Endothelial cell of umbilical vein (primary cell): ENCODE measurements at regions not wholly inside any gene's neighbourhood (a gene's known extent, or its start where the extent isn't known, plus 50 kb on each side); places are given as distances from the start of the nearest gene placed in this dataset.

Source experiments
- BruUV-seq: library from RNA; stranded (reverse); fragments of 400-500 nt; replicated peaks from 2 replicates; lab custom pipeline; 2021; lab: Mats Ljungman, UMichigan
- CTCF ChIA-PET: fragments of 300-600, 350-600 bp; sonication (Branson Sonifier 250); formaldehyde crosslinking; loops from one replicate; lab custom pipeline; 2021; ENCODE audit warnings: antibody characterized with exemption, inconsistent platforms; lab: Charles Lee
- POLR2A ChIA-PET: fragments of 300-600, 350-600 bp; sonication (Branson Sonifier 250); formaldehyde crosslinking; loops from one replicate; lab custom pipeline; 2021; ENCODE audit warnings: antibody characterized with exemption, inconsistent platforms; lab: Charles Lee
- DNase-seq: peaks from one replicate; pipeline ENCODE4 v3.0.0-alpha.2; 2011; ENCODE audit warnings: low read depth, low spot score
- FAIRE-seq: peaks from 2 replicates; lab custom pipeline; 2011; peaks lifted over from hg19 to GRCh38; lab: Jason Lieb, UNC
- H2AFZ ChIP-seq: 2 replicates; pipeline ENCODE4 v1.6.0; 2012; ENCODE audit warnings: low read depth, low read length, control low read depth, inconsistent platforms
- H3K27ac ChIP-seq: 2 replicates; pipeline ENCODE4 v1.5.1; 2011; ENCODE audit warnings: low read depth, mild to moderate bottlenecking, control low read depth, low read length, moderate library complexity; ENCODE audit not compliant: insufficient read depth
- H3K27me3 ChIP-seq, 2 experiments: 2 replicates each; pipeline versions ENCODE4 v1.6.0 to v1.6.1; 2011; ENCODE audit warnings: low read length in 2 of 2, mixed read lengths in 1 of 2; ENCODE audit not compliant: control insufficient read depth in 2 of 2, insufficient read depth in 2 of 2
- H3K36me3 ChIP-seq, 2 experiments: 2 replicates in 1 of 2; 3 replicates in 1 of 2; pipeline ENCODE4 v1.5.1; 2011; ENCODE audit warnings: low read length in 2 of 2, mild to moderate bottlenecking in 1 of 2, moderate library complexity in 1 of 2; ENCODE audit not compliant: control insufficient read depth in 2 of 2, insufficient read depth in 2 of 2; ENCODE audit errors: extremely low read depth in 1 of 2
- H3K4me1 ChIP-seq: 3 replicates; pipeline ENCODE4 v1.5.1; 2011; ENCODE audit warnings: mild to moderate bottlenecking, low read length; ENCODE audit not compliant: control insufficient read depth, insufficient read depth; ENCODE audit errors: extremely low read depth
- H3K4me2 ChIP-seq: 2 replicates; pipeline ENCODE4 v1.6.1; 2011; ENCODE audit warnings: low read length, control low read depth, mixed read lengths; ENCODE audit not compliant: insufficient read depth
- H3K4me3 ChIP-seq, 3 experiments: fragments of 200-600 bp in 1 of 3; sonication (generic), shearing (Covaris generic) in 1 of 3; replicated peaks in 1 of 3; 2 replicates each; pipeline ENCODE4 v1.5.1; 2011 to 2016; ENCODE audit warnings: control low read depth in 3 of 3, low read length in 3 of 3, mild to moderate bottlenecking in 2 of 3, inconsistent platforms in 1 of 3, low read depth in 1 of 3, moderate library complexity in 1 of 3; ENCODE audit not compliant: insufficient read depth in 1 of 3
- H3K79me2 ChIP-seq: 2 replicates; pipeline ENCODE4 v1.6.0; 2012; ENCODE audit warnings: low read length, inconsistent platforms; ENCODE audit not compliant: control insufficient read depth, insufficient read depth
- H3K9ac ChIP-seq: replicated peaks from 2 replicates; pipeline ENCODE3; 2011; ENCODE audit warnings: low read length, control low read depth; ENCODE audit not compliant: insufficient read depth; ENCODE audit errors: extremely low read depth
- H3K9me1 ChIP-seq: replicated peaks from 3 replicates; pipeline ENCODE4 v1.6.0; 2011; ENCODE audit warnings: mild to moderate bottlenecking, low read length; ENCODE audit not compliant: control insufficient read depth, insufficient read depth; ENCODE audit errors: extremely low read depth
- H3K9me3 ChIP-seq: replicated peaks from 2 replicates; pipeline ENCODE4 v1.5.1; 2012; ENCODE audit warnings: low read length, inconsistent platforms; ENCODE audit not compliant: control insufficient read depth, insufficient read depth
- H4K20me1 ChIP-seq: replicated peaks from 2 replicates; pipeline ENCODE3; 2011; ENCODE audit warnings: mild to moderate bottlenecking, low read length; ENCODE audit not compliant: control insufficient read depth, insufficient read depth; ENCODE audit errors: extremely low read depth
- EZH2 ChIP-seq: IDR thresholded peaks from 2 replicates; pipeline ENCODE4 v1.6.1; 2012; ENCODE audit warnings: borderline replicate concordance, low read depth, mild to moderate bottlenecking, moderate library complexity, low read length, inconsistent platforms; ENCODE audit not compliant: severe bottlenecking
- FOS ChIP-seq: IDR thresholded peaks from 2 replicates; pipeline ENCODE4 v1.6.1; 2011; ENCODE audit warnings: mild to moderate bottlenecking, low read length, moderate library complexity, borderline replicate concordance; ENCODE audit not compliant: insufficient read depth
- GATA2 ChIP-seq: IDR thresholded peaks from 2 replicates; pipeline ENCODE4 v1.7.0; 2011; ENCODE audit warnings: low read depth, mild to moderate bottlenecking, moderate library complexity, mixed read lengths, low read length; ENCODE audit not compliant: insufficient read length, insufficient read depth
- JUN ChIP-seq: IDR thresholded peaks from 2 replicates; pipeline ENCODE4 v1.6.1; 2011; ENCODE audit warnings: borderline replicate concordance, low read depth; ENCODE audit not compliant: insufficient read length, insufficient read depth
- MYC ChIP-seq: IDR thresholded peaks from one replicate; pipeline ENCODE4 v1.6.1; 2011; ENCODE audit warnings: mild to moderate bottlenecking, low read depth, low read length
- POLR2A ChIP-seq: IDR thresholded peaks from 2 replicates; pipeline ENCODE4 v1.6.1; 2012; ENCODE audit warnings: low read depth, mild to moderate bottlenecking, control low read depth, low read length
- POLR2AphosphoS5 ChIP-seq: IDR thresholded peaks from 2 replicates; pipeline ENCODE4 v1.6.1; 2012; ENCODE audit warnings: low read depth, mild to moderate bottlenecking, control low read depth, low read length, moderate library complexity; ENCODE audit not compliant: insufficient read depth
- dilution Hi-C: fragments of 300-500 bp; cut with MboI; formaldehyde crosslinking; loops from one replicate; pipeline ENCODE4 v1.15.0; 2019; ENCODE audit warnings: low sequenced_read_pairs; ENCODE audit not compliant: extremely low pct_ligation_motif_present
- intact Hi-C: fragments of 100-400 bp; cut with micrococcal nuclease; formaldehyde crosslinking; loops from one replicate; pipeline ENCODE4 v1.10.0; 2022
- TF ChIP-seq, protein P1 (sequence below): IDR thresholded peaks from 2 replicates; pipeline ENCODE4 v1.6.1; 2011; ENCODE audit not compliant: insufficient read depth, insufficient read length
- TF ChIP-seq, protein P2 (sequence below), 2 donors: IDR thresholded peaks; 1 replicate in 1 of 2; 2 replicates in 1 of 2; pipeline ENCODE4 v1.5.1; 2011; ENCODE audit warnings: low read length in 2 of 2, mild to moderate bottlenecking in 2 of 2, moderate library complexity in 2 of 2, control low read depth in 1 of 2, inconsistent platforms in 1 of 2, low read depth in 1 of 2; ENCODE audit not compliant: insufficient read depth in 1 of 2; ENCODE audit errors: extremely low read depth in 1 of 2

DNA sequence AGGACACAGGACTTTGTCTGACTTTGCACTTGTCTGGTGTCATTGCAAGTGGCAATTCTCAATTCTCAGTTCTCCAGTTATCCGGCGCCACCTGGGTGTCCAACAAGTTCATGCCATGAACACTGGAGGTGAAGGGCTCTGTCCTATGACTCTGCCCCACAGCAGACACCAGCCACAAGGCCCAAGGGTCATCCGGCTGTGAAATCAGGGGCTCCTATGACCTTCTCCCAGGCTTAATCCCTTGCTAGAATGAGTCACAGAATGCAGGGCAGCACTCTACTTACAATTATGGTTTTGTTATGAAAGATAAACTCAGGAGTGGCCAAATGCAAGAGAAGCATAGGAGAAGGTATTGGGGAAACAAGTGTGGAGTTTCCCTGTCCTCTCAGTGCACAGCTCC, 392.0 kb downstream of the GADD45G start:
- Histone ChIP-seq H3K4me3 (no peak overlapping the region), H3K79me2 (no peaks in the 10 kb centered on the region), H3K27ac (no peak overlapping the region), H3K27me3 (no peaks in the 10 kb centered on the region), H3K9me1 (no peaks in the 10 kb centered on the region), H3K4me1 (no peaks in the 10 kb centered on the region), H4K20me1 (no peaks in the 10 kb centered on the region), H2AFZ (no peak overlapping the region), H3K9me3 (no peaks in the 10 kb centered on the region), H3K36me3 (no peaks in the 10 kb centered on the region), H3K4me2 (no peak overlapping the region), H3K9ac (no peak overlapping the region)
- CTCF ChIA-PET: no interaction called here
- DNase-seq (no peak), FAIRE-seq (no peak)
- dilution Hi-C loops: no loop called here
- POLR2A ChIA-PET: no interaction called here
- intact Hi-C loops: loop anchor here (1.0 kb wide), 1 partner anchor 393 kb away; no protein-coding TSS in a partner anchor
- TF ChIP-seq MYC (no peak), FOS (no peak), JUN (no peak), POLR2AphosphoS5 (no peak), GATA2 (no peak), POLR2A (no peak), EZH2 (no peak)
- TF ChIP-seq, protein P1, sequence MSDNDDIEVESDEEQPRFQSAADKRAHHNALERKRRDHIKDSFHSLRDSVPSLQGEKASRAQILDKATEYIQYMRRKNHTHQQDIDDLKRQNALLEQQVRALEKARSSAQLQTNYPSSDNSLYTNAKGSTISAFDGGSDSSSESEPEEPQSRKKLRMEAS: no peak
- TF ChIP-seq, protein P2, sequence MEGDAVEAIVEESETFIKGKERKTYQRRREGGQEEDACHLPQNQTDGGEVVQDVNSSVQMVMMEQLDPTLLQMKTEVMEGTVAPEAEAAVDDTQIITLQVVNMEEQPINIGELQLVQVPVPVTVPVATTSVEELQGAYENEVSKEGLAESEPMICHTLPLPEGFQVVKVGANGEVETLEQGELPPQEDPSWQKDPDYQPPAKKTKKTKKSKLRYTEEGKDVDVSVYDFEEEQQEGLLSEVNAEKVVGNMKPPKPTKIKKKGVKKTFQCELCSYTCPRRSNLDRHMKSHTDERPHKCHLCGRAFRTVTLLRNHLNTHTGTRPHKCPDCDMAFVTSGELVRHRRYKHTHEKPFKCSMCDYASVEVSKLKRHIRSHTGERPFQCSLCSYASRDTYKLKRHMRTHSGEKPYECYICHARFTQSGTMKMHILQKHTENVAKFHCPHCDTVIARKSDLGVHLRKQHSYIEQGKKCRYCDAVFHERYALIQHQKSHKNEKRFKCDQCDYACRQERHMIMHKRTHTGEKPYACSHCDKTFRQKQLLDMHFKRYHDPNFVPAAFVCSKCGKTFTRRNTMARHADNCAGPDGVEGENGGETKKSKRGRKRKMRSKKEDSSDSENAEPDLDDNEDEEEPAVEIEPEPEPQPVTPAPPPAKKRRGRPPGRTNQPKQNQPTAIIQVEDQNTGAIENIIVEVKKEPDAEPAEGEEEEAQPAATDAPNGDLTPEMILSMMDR (IDR thresholded peaks at IDR 0.05; ENCODE audit: extremely low read depth in 1 of 2, insufficient read depth in 1 of 2, low read depth in 1 of 2, low read length in 2 of 2): no peak
- BruUV-seq: no TSS peak
